ENCODE measurements at regions not wholly inside any gene's neighbourhood (a gene's known extent, or its start where the extent isn't known, plus 50 kb on each side); places are given as distances from the start of the nearest gene placed in this dataset.

- TF ChIP-seq CTCF (IDR thresholded peaks at IDR 0.05) (no peak), EZH2 (IDR thresholded peaks at IDR 0.05) (no peak), EZH2phosphoT487 (IDR thresholded peaks at IDR 0.05) (no peak)
These were observed 161.3 kb upstream of the PTGFR start for GRCh38 chr1:78329475-78329874.
